ENCODE measurements at regions not wholly inside any gene's neighbourhood (a gene's known extent, or its start where the extent isn't known, plus 50 kb on each side); places are given as distances from the start of the nearest gene placed in this dataset.

DNA sequence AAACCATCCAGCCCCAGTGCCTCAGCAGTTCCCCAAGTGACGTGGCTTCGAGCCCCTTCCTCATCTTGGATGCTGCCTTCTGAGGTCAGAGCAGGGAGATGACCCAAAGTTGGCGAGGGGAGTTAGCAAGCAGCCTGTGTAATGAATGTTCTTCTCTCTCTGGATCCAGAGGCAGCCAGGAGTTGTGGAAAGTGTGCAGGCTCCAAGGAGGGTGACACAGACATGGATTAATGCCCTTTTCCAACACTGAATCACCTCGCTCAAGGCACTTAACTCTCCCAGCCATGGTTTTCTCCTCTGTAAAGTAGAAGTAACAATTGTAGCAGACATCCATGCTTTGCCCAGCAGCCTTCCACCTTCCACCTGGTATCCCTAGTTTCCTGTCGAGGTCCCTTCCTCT is 64.6 kb upstream of the HAND1 start:
- no peak overlapping the region for H2AFZ ChIP-seq (ENCODE audit: low read length)
- no peaks in the 10 kb centered on the region for H3K79me2 ChIP-seq (ENCODE audit: low read length)
- no peaks in the 10 kb centered on the region for H4K20me1 ChIP-seq (ENCODE audit: insufficient read depth, low read length)
- no peaks in the 10 kb centered on the region for H3K27me3 ChIP-seq (replicated peaks; ENCODE audit: insufficient read depth, low read length)
- H3K9ac ChIP-seq (ENCODE audit: low read length) = no peak overlapping the region
- H3F3A ChIP-seq (ENCODE audit: insufficient read depth, low read length) = no peaks in the 10 kb centered on the region
- H3K9me2 ChIP-seq (replicated peaks; ENCODE audit: insufficient read depth, low read length) = no peaks in the 10 kb centered on the region
- H3K4me3 ChIP-seq (ENCODE audit: low read length) = no peak overlapping the region
- no peaks in the 10 kb centered on the region for H3K36me3 ChIP-seq (replicated peaks; ENCODE audit: insufficient read depth, low read length)
- TF ChIP-seq EZH2 (optimal IDR thresholded peaks at IDR 0.05; ENCODE audit: low read depth, low read length) (no peak), CTCF (IDR thresholded peaks at IDR 0.05; ENCODE audit: low read length) (no peak), EZH2phosphoT487 (IDR thresholded peaks at IDR 0.05; ENCODE audit: low read length) (no peak)
- H3K9me3 ChIP-seq (replicated peaks; ENCODE audit: insufficient read depth, low read length) = no peaks in the 10 kb centered on the region
- no peak overlapping the region for H3K27ac ChIP-seq (ENCODE audit: low read length)
- no peak overlapping the region for H3K4me2 ChIP-seq (ENCODE audit: low read depth, low read length)
- H3K4me1 ChIP-seq (ENCODE audit: low read length) = peaks cover 11% of the 10 kb centered on the region; the same call in 1 of the 2 replicates
- DNase-seq = no peak

DNA sequence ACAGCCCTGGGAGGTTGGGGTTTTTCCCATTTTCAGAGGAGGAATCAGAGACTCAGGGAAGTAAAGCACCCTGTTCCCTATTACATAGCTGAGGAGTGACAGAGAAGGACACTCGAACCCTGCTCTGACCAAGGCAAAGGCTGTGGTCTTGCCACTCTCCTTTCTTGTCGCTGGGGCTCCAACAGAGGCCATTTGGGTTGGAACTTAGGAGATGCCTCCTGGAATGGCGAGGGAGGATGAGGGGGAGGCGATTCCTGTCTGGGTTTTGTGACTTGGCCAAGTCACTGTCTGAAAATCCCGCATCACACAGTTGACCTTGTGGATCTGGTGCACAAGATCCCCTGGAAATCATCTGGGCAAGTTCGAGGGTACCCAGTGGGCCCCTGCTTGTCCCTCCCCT is 64.0 kb upstream of the HAND1 start:
- no peak overlapping the region for H3K9ac ChIP-seq (ENCODE audit: low read length)
- H2AFZ ChIP-seq (ENCODE audit: low read length) = no peak overlapping the region
- no peak overlapping the region for H3K4me3 ChIP-seq (ENCODE audit: low read length)
- no peaks in the 10 kb centered on the region for H3K79me2 ChIP-seq (ENCODE audit: low read length)
- no peak overlapping the region for H3K27ac ChIP-seq (ENCODE audit: low read length)
- H3K4me1 ChIP-seq (ENCODE audit: low read length) = peaks cover 11% of the 10 kb centered on the region; the same call in 1 of the 2 replicates
- H4K20me1 ChIP-seq (ENCODE audit: insufficient read depth, low read length) = no peaks in the 10 kb centered on the region
- H3K9me2 ChIP-seq (replicated peaks; ENCODE audit: insufficient read depth, low read length) = no peaks in the 10 kb centered on the region
- no peaks in the 10 kb centered on the region for H3K27me3 ChIP-seq (replicated peaks; ENCODE audit: insufficient read depth, low read length)
- no peaks in the 10 kb centered on the region for H3K9me3 ChIP-seq (replicated peaks; ENCODE audit: insufficient read depth, low read length)
- no peak overlapping the region for H3K4me2 ChIP-seq (ENCODE audit: low read depth, low read length)
- no peaks in the 10 kb centered on the region for H3F3A ChIP-seq (ENCODE audit: insufficient read depth, low read length)
- H3K36me3 ChIP-seq (replicated peaks; ENCODE audit: insufficient read depth, low read length) = no peaks in the 10 kb centered on the region
- no peak for DNase-seq
- no peak for TF ChIP-seq EZH2phosphoT487 (IDR thresholded peaks at IDR 0.05; ENCODE audit: low read length)
- no peak for TF ChIP-seq CTCF (IDR thresholded peaks at IDR 0.05; ENCODE audit: low read length)
- TF ChIP-seq EZH2 (optimal IDR thresholded peaks at IDR 0.05; ENCODE audit: low read depth, low read length) = no peak

DNA sequence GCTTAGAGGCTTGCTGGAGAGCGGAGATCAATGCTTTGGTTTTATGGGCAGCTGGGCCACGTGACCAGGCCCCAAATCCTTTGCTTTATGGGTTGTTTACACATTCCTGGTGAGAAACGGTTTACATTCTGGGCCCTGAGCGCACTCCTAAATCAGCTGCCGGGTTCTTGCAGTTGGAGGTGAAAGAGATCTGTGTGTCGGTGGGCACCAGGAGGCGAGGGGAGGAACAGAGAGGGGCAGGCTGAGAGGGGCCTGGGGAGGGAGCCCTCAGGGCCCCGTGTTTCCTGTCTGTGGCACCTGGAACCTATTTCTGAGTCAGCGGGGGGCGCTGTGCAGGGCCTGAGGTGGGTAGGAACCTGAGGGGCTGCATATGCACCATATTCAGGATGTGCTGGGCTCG is 63.5 kb upstream of the HAND1 start:
- Histone ChIP-seq H3K9me3 (replicated peaks; ENCODE audit: insufficient read depth, low read length) (no peaks in the 10 kb centered on the region), H3K9me2 (replicated peaks; ENCODE audit: insufficient read depth, low read length) (no peaks in the 10 kb centered on the region), H3K4me2 (ENCODE audit: low read depth, low read length) (no peak overlapping the region), H2AFZ (ENCODE audit: low read length) (no peak overlapping the region), H3K79me2 (ENCODE audit: low read length) (no peaks in the 10 kb centered on the region), H3K27me3 (replicated peaks; ENCODE audit: insufficient read depth, low read length) (no peaks in the 10 kb centered on the region), H3K27ac (ENCODE audit: low read length) (no peak overlapping the region), H3K4me3 (ENCODE audit: low read length) (no peak overlapping the region), H3K9ac (ENCODE audit: low read length) (no peak overlapping the region), H3K4me1 (ENCODE audit: low read length) (peaks cover 11% of the 10 kb centered on the region; the same call in 1 of the 2 replicates), H3F3A (ENCODE audit: insufficient read depth, low read length) (no peaks in the 10 kb centered on the region), H4K20me1 (ENCODE audit: insufficient read depth, low read length) (no peaks in the 10 kb centered on the region), H3K36me3 (replicated peaks; ENCODE audit: insufficient read depth, low read length) (no peaks in the 10 kb centered on the region)
- no peak for DNase-seq
- TF ChIP-seq CTCF (IDR thresholded peaks at IDR 0.05; ENCODE audit: low read length) = no peak
- TF ChIP-seq EZH2phosphoT487 (IDR thresholded peaks at IDR 0.05; ENCODE audit: low read length) = no peak
- TF ChIP-seq EZH2 (optimal IDR thresholded peaks at IDR 0.05; ENCODE audit: low read depth, low read length) = no peak

All from MM.1S (cell line).